H1 (cell line): ENCODE measurements at regions not wholly inside any gene's neighbourhood (a gene's known extent, or its start where the extent isn't known, plus 50 kb on each side); places are given as distances from the start of the nearest gene placed in this dataset.

Experiments
- CTCF ChIA-PET: fragments of 300-600 bp; sonication (Branson Sonifier 250); formaldehyde crosslinking; loops from one replicate; lab custom pipeline; 2021; ENCODE audit not compliant: partially characterized antibody; lab: Charles Lee
- POLR2A ChIA-PET: fragments of 300-600 bp; sonication (Branson Sonifier 250); formaldehyde crosslinking; loops from one replicate; lab custom pipeline; 2021; ENCODE audit warnings: inconsistent platforms; ENCODE audit not compliant: partially characterized antibody; lab: Charles Lee
- DNase-seq, 2 experiments: peaks; one replicate each; pipeline versions ENCODE4 v3.0.0 to v3.0.0-alpha.2; 2010 to 2022; ENCODE audit warnings: low spot score in 2 of 2, low read depth in 1 of 2, mixed read lengths in 1 of 2
- FAIRE-seq: peaks from 2 replicates; lab custom pipeline; 2011; peaks lifted over from hg19 to GRCh38; lab: Jason Lieb, UNC
- H2AFZ ChIP-seq: 2 replicates; pipeline ENCODE4 v1.8.1; 2012; ENCODE audit warnings: low read length, inconsistent platforms
- H2AK5ac ChIP-seq: 2 replicates; pipeline ENCODE4 v1.6.1; 2013; ENCODE audit warnings: low read depth, low read length
- H2BK120ac ChIP-seq: replicated peaks from 2 replicates; pipeline ENCODE3; 2013; ENCODE audit warnings: low read depth, low read length, inconsistent platforms
- H2BK12ac ChIP-seq: 2 replicates; pipeline ENCODE4 v1.6.1; 2013; ENCODE audit warnings: low read depth, low read length
- H2BK15ac ChIP-seq: 2 replicates; pipeline ENCODE4 v1.6.1; 2013; ENCODE audit warnings: low read length
- H2BK20ac ChIP-seq: 2 replicates; pipeline ENCODE4 v1.6.1; 2013; ENCODE audit warnings: low read length
- H2BK5ac ChIP-seq: 2 replicates; pipeline ENCODE4 v1.6.1; 2013; ENCODE audit warnings: low read depth, low read length
- H3K14ac ChIP-seq: 2 replicates; pipeline ENCODE4 v1.6.1; 2013; ENCODE audit warnings: inconsistent platforms; ENCODE audit not compliant: insufficient read length
- H3K18ac ChIP-seq: 2 replicates; pipeline ENCODE4 v1.6.1; 2013; ENCODE audit warnings: low read length; ENCODE audit errors: extremely low read depth
- H3K23ac ChIP-seq: 2 replicates; pipeline ENCODE4 v1.6.1; 2013; ENCODE audit warnings: inconsistent platforms; ENCODE audit not compliant: insufficient read length
- H3K23me2 ChIP-seq: 2 replicates; pipeline ENCODE4 v1.6.1; 2013; ENCODE audit warnings: low read depth, low read length
- H3K27ac ChIP-seq: 2 replicates; pipeline ENCODE4 v1.6.1; 2011; ENCODE audit warnings: low read depth, low read length, inconsistent platforms
- H3K27me3 ChIP-seq, 4 experiments: replicated peaks in 1 of 4; 1 replicate in 1 of 4; 2 replicates in 3 of 4; pipeline versions ENCODE4 v1.6.1 to v1.8.1; 2011 to 2013; ENCODE audit warnings: low read length in 3 of 4, mild to moderate bottlenecking in 3 of 4, inconsistent platforms in 2 of 4, mixed read lengths in 2 of 4, moderate library complexity in 1 of 4; ENCODE audit not compliant: control insufficient read depth in 3 of 4, insufficient read depth in 3 of 4; ENCODE audit errors: extremely low read depth in 1 of 4
- H3K36me3 ChIP-seq, 4 experiments: 2 replicates each; pipeline versions ENCODE4 v1.6.1 to v1.8.1; 2011 to 2013; ENCODE audit warnings: mild to moderate bottlenecking in 4 of 4, low read length in 3 of 4, moderate library complexity in 2 of 4, control low read depth in 1 of 4, inconsistent platforms in 1 of 4; ENCODE audit not compliant: insufficient read depth in 4 of 4, control insufficient read depth in 2 of 4
- H3K4ac ChIP-seq: replicated peaks from 2 replicates; pipeline ENCODE3; 2013; ENCODE audit warnings: low read length, low read depth, mixed read lengths, inconsistent platforms; ENCODE audit not compliant: insufficient read length
- H3K4me1 ChIP-seq, 4 experiments: replicated peaks in 1 of 4; 1 replicate in 1 of 4; 2 replicates in 3 of 4; pipeline versions ENCODE4 v1.6.1 to v1.8.1; 2011 to 2013; ENCODE audit warnings: low read length in 3 of 4, inconsistent platforms in 2 of 4, mixed read lengths in 1 of 4; ENCODE audit not compliant: insufficient read depth in 4 of 4, control insufficient read depth in 3 of 4
- H3K4me2 ChIP-seq, 2 experiments: 2 replicates each; pipeline versions ENCODE4 v1.6.1 to v1.8.1; 2011 to 2013; ENCODE audit warnings: low read depth in 2 of 2, low read length in 2 of 2, control low read depth in 1 of 2, inconsistent platforms in 1 of 2, mild to moderate bottlenecking in 1 of 2; ENCODE audit not compliant: insufficient read depth in 1 of 2
- H3K4me3 ChIP-seq, 4 experiments: fragments of 200-600, 300-600 bp in 1 of 4; sonication (generic), shearing (Covaris generic), sonication (Bioruptor Twin) in 1 of 4; 2 replicates each; pipeline versions ENCODE4 v1.5.1 to v1.8.1; 2011 to 2016; ENCODE audit warnings: low read length in 4 of 4, low read depth in 3 of 4, control low read depth in 2 of 4, inconsistent platforms in 2 of 4, mild to moderate bottlenecking in 2 of 4, mixed read lengths in 1 of 4, moderate library complexity in 1 of 4; ENCODE audit not compliant: insufficient read depth in 2 of 4; ENCODE audit errors: extremely low read depth in 1 of 4
- H3K56ac ChIP-seq: replicated peaks from 2 replicates; pipeline ENCODE3; 2013; ENCODE audit warnings: low read depth, mild to moderate bottlenecking, mixed read lengths, low read length, inconsistent platforms; ENCODE audit not compliant: insufficient read length
- H3K79me1 ChIP-seq: 2 replicates; pipeline ENCODE4 v1.6.1; 2013; ENCODE audit warnings: low read depth, low read length, control low read depth
- H3K79me2 ChIP-seq, 2 experiments: 2 replicates each; pipeline versions ENCODE4 v1.6.1 to v1.8.1; 2012 to 2013; ENCODE audit warnings: low read length in 2 of 2, mild to moderate bottlenecking in 2 of 2, inconsistent platforms in 1 of 2; ENCODE audit not compliant: insufficient read depth in 2 of 2, control insufficient read depth in 1 of 2
- H3K9ac ChIP-seq, 4 experiments: replicated peaks in 1 of 4; 1 replicate in 1 of 4; 2 replicates in 3 of 4; pipeline versions ENCODE4 v1.6.1 to v1.8.1; 2011 to 2013; ENCODE audit warnings: low read depth in 3 of 4, low read length in 3 of 4, control low read depth in 2 of 4, mild to moderate bottlenecking in 2 of 4, moderate library complexity in 2 of 4, inconsistent platforms in 1 of 4; ENCODE audit errors: extremely low read depth in 1 of 4
- H3K9me3 ChIP-seq, 2 experiments: 2 replicates each; pipeline versions ENCODE4 v1.6.1 to v1.8.1; 2012 to 2013; ENCODE audit warnings: mild to moderate bottlenecking in 2 of 2, moderate library complexity in 2 of 2, control low read depth in 1 of 2, inconsistent platforms in 1 of 2, low read depth in 1 of 2, low read length in 1 of 2, mixed read lengths in 1 of 2; ENCODE audit not compliant: insufficient read depth in 2 of 2
- H4K20me1 ChIP-seq, 2 experiments: replicated peaks in 1 of 2; 2 replicates each; pipeline versions ENCODE3 to v1.8.1; 2011 to 2013; ENCODE audit warnings: inconsistent platforms in 2 of 2, low read length in 2 of 2, mild to moderate bottlenecking in 1 of 2; ENCODE audit not compliant: insufficient read depth in 2 of 2, control insufficient read depth in 1 of 2
- H4K5ac ChIP-seq: 2 replicates; pipeline ENCODE4 v1.6.1; 2013; ENCODE audit warnings: low read length, low read depth, mixed read lengths, inconsistent platforms; ENCODE audit not compliant: insufficient read length
- H4K8ac ChIP-seq: 2 replicates; pipeline ENCODE4 v1.8.0; 2013; ENCODE audit warnings: mild to moderate bottlenecking, moderate library complexity, low read length, inconsistent platforms; ENCODE audit not compliant: insufficient read depth; ENCODE audit errors: extremely low read depth
- H4K91ac ChIP-seq: replicated peaks from 2 replicates; pipeline ENCODE3; 2013; ENCODE audit warnings: low read length, mixed read lengths, inconsistent platforms; ENCODE audit not compliant: insufficient read length
- CBX8 ChIP-seq: fragments of 300-800, 300-1000 bp; sonication (generic); IDR thresholded peaks from 2 replicates; pipeline ENCODE4 v1.7.1; 2016; ENCODE audit warnings: low read depth, low read length, borderline replicate concordance
- KDM4A ChIP-seq: IDR thresholded peaks from one replicate; pipeline ENCODE4 v1.7.1; 2012; ENCODE audit warnings: low read depth, mild to moderate bottlenecking, moderate library complexity, low read length, inconsistent platforms; ENCODE audit not compliant: severe bottlenecking
- MAX ChIP-seq: IDR thresholded peaks from 2 replicates; pipeline ENCODE4 v1.6.1; 2012; ENCODE audit warnings: inconsistent platforms
- RBBP5 ChIP-seq: IDR thresholded peaks from 2 replicates; pipeline ENCODE4 v1.7.1; 2012; ENCODE audit warnings: low read depth, mild to moderate bottlenecking, inconsistent platforms, low read length, moderate library complexity, borderline replicate concordance
- SIN3A ChIP-seq, 2 experiments: IDR thresholded peaks in 1 of 2; conservative IDR thresholded peaks in 1 of 2; 2 replicates each; pipeline ENCODE4 v1.6.1; 2011 to 2012; ENCODE audit warnings: low read length in 2 of 2, improper control_type of control experiment in 1 of 2, low read depth in 1 of 2, mild to moderate bottlenecking in 1 of 2
- WGBS, 2 experiments: shearing (Covaris generic) in 1 of 2; methylation state at CpG; one replicate each; pipeline versions ENCODE4 v1.1.6 to v1.1.7; 2013 to 2015; ENCODE audit warnings: low lambda C conversion rate in 2 of 2, mixed read lengths in 2 of 2, inconsistent platforms in 1 of 2, low coverage in 1 of 2, missing lambda C conversion rate in 1 of 2; ENCODE audit not compliant: insufficient replicate concordance in 2 of 2, insufficient coverage in 1 of 2, insufficient read length in 1 of 2; ENCODE audit errors: extremely low coverage in 1 of 2, missing lambda C conversion rate in 1 of 2; 5-methylcytosine and 5-hydroxymethylcytosine counted together

GRCh38 chr17:22138861-22139469 is 446.6 kb downstream of the KCNJ18 start:
- no peak overlapping the region for H2BK20ac ChIP-seq
- WGBS, 2 experiments = 44% methylated on average over 2 of the region's 2 CpGs; no CpG with 5 or more reads in 1 of the 2 experiments
- no peaks in the 10 kb centered on the region for H3K79me1 ChIP-seq
- no peak overlapping the region for H3K9ac ChIP-seq
- H2AK5ac ChIP-seq = no peak overlapping the region
- H3K4me2 ChIP-seq = peak overlapping the region in 1 of 2 experiments; percentile 49; a peak in 2 of 4 replicates
- no peak overlapping the region for H3K4ac ChIP-seq
- no peaks in the 10 kb centered on the region for H3K36me3 ChIP-seq
- no peak overlapping the region for H2AFZ ChIP-seq
- no peak overlapping the region for H2BK120ac ChIP-seq
- H3K27ac ChIP-seq = no peak overlapping the region
- H3K4me1 ChIP-seq = no peaks in the 10 kb centered on the region
- no peaks in the 10 kb centered on the region for H3K23me2 ChIP-seq
- H2BK12ac ChIP-seq = no peak overlapping the region
- POLR2A ChIA-PET = no interaction called here
- DNase-seq = no peak
- no peaks in the 10 kb centered on the region for H3K27me3 ChIP-seq
- no peaks in the 10 kb centered on the region for H3K79me2 ChIP-seq
- no peak for FAIRE-seq
- H4K20me1 ChIP-seq = no peaks in the 10 kb centered on the region
- H3K9me3 ChIP-seq = peaks cover 34 to 39% of the 10 kb centered on the region in 2 experiments
- H3K4me3 ChIP-seq = no peak overlapping the region
- no peak overlapping the region for H3K56ac ChIP-seq
- H4K8ac ChIP-seq = no peak overlapping the region
- no peak overlapping the region for H4K5ac ChIP-seq
- H3K18ac ChIP-seq = no peak overlapping the region
- TF ChIP-seq SIN3A (conservative IDR thresholded peaks at IDR 0.05 in 1 of 2, IDR thresholded peaks at IDR 0.05 in 1 of 2; ENCODE audit: low read depth in 1 of 2, low read length in 2 of 2) (no peak), RBBP5 (no peak), KDM4A (no peak), CBX8 (no peak), MAX (no peak)
- TF ChIP-seq, all 59 proteins: peak for 0
- Histone ChIP-seq H4K91ac (no peak overlapping the region), H2BK15ac (no peak overlapping the region), H2BK5ac (no peak overlapping the region), H3K23ac (no peak overlapping the region), H3K14ac (no peak overlapping the region)
- CTCF ChIA-PET = no interaction called here
